Glutamatergic neuron (in vitro differentiated cells): ENCODE measurements at regions not wholly inside any gene's neighbourhood (a gene's known extent, or its start where the extent isn't known, plus 50 kb on each side); places are given as distances from the start of the nearest gene placed in this dataset.

Experiments
- DNase-seq: peaks from one replicate; pipeline ENCODE4 v3.0.0; 2022
- H3K27ac Mint-ChIP-seq: one replicate; pipeline ENCODE4 v1.8.0; 2020; ENCODE audit warnings: mild to moderate bottlenecking, mixed read lengths, inconsistent platforms; ENCODE audit not compliant: unreplicated experiment
- H3K27me3 Mint-ChIP-seq: one replicate; pipeline ENCODE4 v1.8.0; 2020; ENCODE audit warnings: mild to moderate bottlenecking, moderate library complexity, mixed read lengths, inconsistent platforms; ENCODE audit not compliant: unreplicated experiment
- H3K36me3 Mint-ChIP-seq: one replicate; pipeline ENCODE4 v1.8.0; 2020; ENCODE audit warnings: mild to moderate bottlenecking, mixed read lengths, inconsistent platforms; ENCODE audit not compliant: unreplicated experiment
- H3K4me1 Mint-ChIP-seq: one replicate; pipeline ENCODE4 v1.8.0; 2020; ENCODE audit warnings: mild to moderate bottlenecking, low read depth, mixed read lengths, inconsistent platforms; ENCODE audit not compliant: unreplicated experiment
- H3K4me3 Mint-ChIP-seq: one replicate; pipeline ENCODE4 v1.8.0; 2020; ENCODE audit warnings: mild to moderate bottlenecking, mixed read lengths, inconsistent platforms; ENCODE audit not compliant: unreplicated experiment
- H3K9me3 Mint-ChIP-seq: one replicate; pipeline ENCODE4 v1.8.0; 2020; ENCODE audit warnings: mild to moderate bottlenecking, moderate library complexity, mixed read lengths, inconsistent platforms; ENCODE audit not compliant: unreplicated experiment
- TF ChIP-seq, protein P1 (sequence below): fragments of 200-600 bp; sonication (generic); IDR thresholded peaks from one replicate; pipeline ENCODE4 v1.5.0; 2021; ENCODE audit not compliant: partially characterized antibody, unreplicated experiment

DNA sequence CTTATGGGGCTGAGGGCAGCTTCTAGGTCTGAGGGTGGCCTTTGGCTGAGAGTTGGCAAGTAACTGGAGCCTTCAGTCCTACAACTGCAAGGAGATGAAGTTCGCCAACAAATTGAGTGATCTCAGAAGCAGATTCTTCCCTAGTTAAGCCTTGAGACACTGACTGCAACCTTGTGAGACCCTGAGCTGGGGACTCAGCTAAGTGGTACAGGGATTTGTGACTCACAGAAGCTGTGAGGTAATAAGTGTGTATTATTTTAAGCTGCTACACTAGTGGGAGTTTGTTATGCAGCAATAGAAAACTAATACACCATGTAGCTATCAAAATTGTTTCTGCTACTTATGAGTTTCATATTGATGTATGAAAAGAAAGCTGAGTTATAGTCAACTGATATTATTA is 279.2 kb downstream of the PIK3R1 start:
- peaks cover 12% of the 10 kb centered on the region for H3K9me3 Mint-ChIP-seq
- H3K4me1 Mint-ChIP-seq: peaks cover 7% of the 10 kb centered on the region
- H3K27me3 Mint-ChIP-seq: peaks cover 8% of the 10 kb centered on the region
- no peak overlapping the region for H3K4me3 Mint-ChIP-seq
- H3K36me3 Mint-ChIP-seq: peaks cover 33% of the 10 kb centered on the region
- DNase-seq: no peak
- H3K27ac Mint-ChIP-seq: no peak overlapping the region
- TF ChIP-seq, protein P1, sequence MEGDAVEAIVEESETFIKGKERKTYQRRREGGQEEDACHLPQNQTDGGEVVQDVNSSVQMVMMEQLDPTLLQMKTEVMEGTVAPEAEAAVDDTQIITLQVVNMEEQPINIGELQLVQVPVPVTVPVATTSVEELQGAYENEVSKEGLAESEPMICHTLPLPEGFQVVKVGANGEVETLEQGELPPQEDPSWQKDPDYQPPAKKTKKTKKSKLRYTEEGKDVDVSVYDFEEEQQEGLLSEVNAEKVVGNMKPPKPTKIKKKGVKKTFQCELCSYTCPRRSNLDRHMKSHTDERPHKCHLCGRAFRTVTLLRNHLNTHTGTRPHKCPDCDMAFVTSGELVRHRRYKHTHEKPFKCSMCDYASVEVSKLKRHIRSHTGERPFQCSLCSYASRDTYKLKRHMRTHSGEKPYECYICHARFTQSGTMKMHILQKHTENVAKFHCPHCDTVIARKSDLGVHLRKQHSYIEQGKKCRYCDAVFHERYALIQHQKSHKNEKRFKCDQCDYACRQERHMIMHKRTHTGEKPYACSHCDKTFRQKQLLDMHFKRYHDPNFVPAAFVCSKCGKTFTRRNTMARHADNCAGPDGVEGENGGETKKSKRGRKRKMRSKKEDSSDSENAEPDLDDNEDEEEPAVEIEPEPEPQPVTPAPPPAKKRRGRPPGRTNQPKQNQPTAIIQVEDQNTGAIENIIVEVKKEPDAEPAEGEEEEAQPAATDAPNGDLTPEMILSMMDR: no peak

DNA sequence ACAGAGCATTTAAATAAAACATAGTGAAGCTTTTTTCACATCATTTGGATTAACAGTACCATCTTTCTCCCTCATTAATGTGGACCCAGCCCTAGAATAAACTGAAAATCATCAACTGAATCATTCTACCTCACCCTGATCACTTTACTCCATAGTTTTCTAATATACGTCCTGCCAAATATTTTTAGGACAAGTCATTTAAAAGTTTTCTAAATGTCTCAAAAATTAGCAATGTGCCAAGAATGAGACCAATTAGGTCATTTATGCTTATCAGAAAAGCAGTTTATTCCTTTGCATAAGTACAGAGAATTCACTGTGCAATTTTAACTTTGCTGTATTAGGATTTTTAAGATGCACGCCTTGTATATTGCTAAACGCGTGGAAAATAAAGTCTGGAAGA is 284.4 kb downstream of the PIK3R1 start:
- H3K9me3 Mint-ChIP-seq: peaks cover 12% of the 10 kb centered on the region
- no peak for DNase-seq
- TF ChIP-seq, protein P1: no peak

DNA sequence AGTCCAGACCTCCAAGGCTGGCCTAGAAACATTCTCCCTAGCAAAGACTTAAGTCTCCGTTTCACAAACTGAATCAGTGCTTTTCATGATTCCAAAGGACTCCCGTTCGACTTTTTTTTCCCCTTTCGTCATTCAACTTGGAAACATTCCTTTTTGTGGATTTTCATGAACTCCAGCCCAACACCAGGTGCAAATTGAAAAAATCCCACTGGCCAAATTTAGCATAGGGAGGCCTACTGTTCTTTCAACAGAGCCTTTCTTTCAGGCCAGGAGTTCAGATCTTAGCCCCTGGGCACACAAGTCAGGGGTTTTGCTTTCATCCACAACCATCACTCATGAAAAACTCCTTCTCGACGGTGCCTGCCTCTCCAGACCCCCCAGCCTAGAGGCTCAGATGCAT is 285.3 kb downstream of the PIK3R1 start:
- no peak for DNase-seq
- H3K27me3 Mint-ChIP-seq: peaks cover 8% of the 10 kb centered on the region
- TF ChIP-seq, protein P1: no peak
- peaks cover 41% of the 10 kb centered on the region for H3K36me3 Mint-ChIP-seq
- H3K4me3 Mint-ChIP-seq: no peak overlapping the region
- H3K27ac Mint-ChIP-seq: no peak overlapping the region
- H3K9me3 Mint-ChIP-seq: peaks cover 12% of the 10 kb centered on the region
- H3K4me1 Mint-ChIP-seq: peaks cover 6% of the 10 kb centered on the region

More for the DNA sequence above, 284.4 kb downstream of the PIK3R1 start:
- Mint-ChIP-seq H3K27me3 (peaks cover 8% of the 10 kb centered on the region), H3K4me1 (peaks cover 6% of the 10 kb centered on the region), H3K4me3 (no peak overlapping the region), H3K27ac (no peak overlapping the region), H3K36me3 (peaks cover 46% of the 10 kb centered on the region)

DNA sequence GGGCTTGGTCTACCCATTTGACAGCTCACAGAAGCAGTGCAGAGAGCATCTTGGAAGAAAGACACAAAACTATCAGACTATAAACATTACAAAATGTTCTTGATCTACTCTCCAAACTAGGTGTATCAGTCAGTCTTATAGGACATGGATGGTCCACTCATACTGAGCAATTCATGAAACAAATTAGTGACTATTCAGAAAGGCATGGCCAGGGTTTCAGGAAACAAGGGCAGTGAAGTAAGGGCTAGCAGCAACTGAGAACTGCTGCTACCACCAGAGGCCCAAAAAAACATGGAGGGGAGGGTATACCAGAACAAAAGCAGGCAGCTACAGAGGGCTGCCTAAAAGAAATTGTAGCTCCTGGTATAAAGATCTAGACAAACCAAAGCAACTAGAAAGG is 287.0 kb downstream of the PIK3R1 start:
- peaks cover 3% of the 10 kb centered on the region for H3K27me3 Mint-ChIP-seq
- no peak overlapping the region for H3K4me3 Mint-ChIP-seq
- H3K4me1 Mint-ChIP-seq: peaks cover 6% of the 10 kb centered on the region
- H3K9me3 Mint-ChIP-seq: peaks cover 3% of the 10 kb centered on the region
- no peak for DNase-seq
- TF ChIP-seq, protein P1: no peak
- H3K36me3 Mint-ChIP-seq: peaks cover 26% of the 10 kb centered on the region
- no peak overlapping the region for H3K27ac Mint-ChIP-seq

DNA sequence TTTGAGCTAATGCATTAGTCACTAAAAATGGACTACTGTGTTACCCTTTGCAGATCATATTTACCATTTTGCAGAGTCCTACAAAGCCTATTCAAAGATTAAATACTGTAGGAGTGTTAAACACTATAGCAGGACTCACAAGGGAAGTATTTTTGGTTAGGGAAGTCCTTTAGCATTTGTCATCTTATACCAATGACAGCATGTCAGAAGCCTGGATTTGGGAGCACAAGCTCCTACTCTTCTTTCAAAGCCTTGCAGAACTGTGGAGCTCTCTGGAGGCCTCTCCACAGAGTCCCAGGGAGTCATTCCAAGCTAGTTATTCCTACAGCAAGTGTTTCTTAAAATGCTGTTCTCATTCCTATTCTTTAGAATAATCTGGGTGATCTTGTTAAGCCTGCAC is 288.8 kb downstream of the PIK3R1 start:
- no peaks in the 10 kb centered on the region for H3K9me3 Mint-ChIP-seq

More for the DNA sequence above, 288.8 kb downstream of the PIK3R1 start:
- DNase-seq: no peak
- TF ChIP-seq, protein P1: no peak
- Mint-ChIP-seq H3K36me3 (peaks cover 14% of the 10 kb centered on the region), H3K4me3 (no peak overlapping the region), H3K27me3 (no peaks in the 10 kb centered on the region), H3K27ac (no peak overlapping the region), H3K4me1 (peaks cover 6% of the 10 kb centered on the region)
